ENCODE measurements at regions not wholly inside any gene's neighbourhood (a gene's known extent, or its start where the extent isn't known, plus 50 kb on each side); places are given as distances from the start of the nearest gene placed in this dataset.
A peak's percentile ranks its signal among the peaks of the same experiment; 100 is the strongest.

DNA sequence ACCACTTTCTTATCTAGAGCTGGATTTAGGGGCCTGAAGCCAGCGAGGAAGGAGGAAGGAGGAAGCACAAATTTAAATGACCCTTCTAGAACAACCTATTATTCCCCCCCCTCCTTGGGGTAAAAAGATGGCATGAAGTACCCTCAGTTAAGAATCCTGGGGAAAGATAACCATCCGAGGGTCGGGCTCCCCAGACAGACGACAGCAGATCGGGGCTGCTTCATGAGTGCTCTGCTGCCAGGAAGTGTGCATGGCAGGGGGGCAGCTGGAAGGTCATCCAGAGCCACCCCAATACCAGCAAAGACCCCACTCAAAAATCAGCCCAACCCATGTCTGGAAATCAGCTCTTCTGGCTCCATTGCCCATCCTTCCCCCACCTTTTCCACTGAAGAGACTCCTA, 207.5 kb downstream of the CTTN start:
- no peak for FAIRE-seq

DNA sequence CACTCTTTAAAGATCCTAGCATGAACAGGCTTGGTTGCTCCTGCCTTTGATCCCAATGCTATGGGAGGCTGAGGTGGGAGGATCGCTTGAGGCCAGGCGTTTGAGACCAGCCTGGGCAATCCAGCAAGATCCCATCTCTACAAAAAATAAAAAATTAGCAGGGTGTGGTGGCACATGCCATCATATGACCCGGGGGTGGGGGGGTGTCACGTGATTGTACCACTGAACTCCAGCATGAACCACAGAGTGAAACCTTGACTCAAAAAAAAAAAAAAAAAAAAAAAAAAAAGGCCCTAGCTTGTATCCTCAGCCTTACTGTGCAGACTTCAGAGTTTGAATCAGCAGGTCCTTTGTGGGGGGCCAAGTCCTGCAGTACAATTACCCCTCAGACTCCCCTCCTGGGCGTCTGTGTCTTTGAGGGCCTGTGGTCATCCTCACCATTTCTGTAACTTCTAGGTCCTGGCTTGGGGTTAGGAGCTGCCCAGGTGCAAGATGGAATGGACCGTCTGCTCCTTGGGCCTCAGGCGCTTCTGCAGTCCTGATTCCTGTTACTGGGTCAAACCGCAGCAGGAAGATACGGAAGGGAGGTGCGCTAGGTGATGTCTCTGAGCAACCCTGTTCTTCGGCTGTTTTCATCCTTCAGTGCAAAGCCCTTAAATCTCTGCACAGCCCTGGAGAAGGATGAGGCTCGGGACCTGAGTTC, 208.1 kb downstream of the CTTN start:
- DNase-seq (ENCODE audit: low spot score) (no peak), FAIRE-seq (no peak)

More for the DNA sequence above, 207.5 kb downstream of the CTTN start:
- DNase-seq (ENCODE audit: low spot score): no peak

DNA sequence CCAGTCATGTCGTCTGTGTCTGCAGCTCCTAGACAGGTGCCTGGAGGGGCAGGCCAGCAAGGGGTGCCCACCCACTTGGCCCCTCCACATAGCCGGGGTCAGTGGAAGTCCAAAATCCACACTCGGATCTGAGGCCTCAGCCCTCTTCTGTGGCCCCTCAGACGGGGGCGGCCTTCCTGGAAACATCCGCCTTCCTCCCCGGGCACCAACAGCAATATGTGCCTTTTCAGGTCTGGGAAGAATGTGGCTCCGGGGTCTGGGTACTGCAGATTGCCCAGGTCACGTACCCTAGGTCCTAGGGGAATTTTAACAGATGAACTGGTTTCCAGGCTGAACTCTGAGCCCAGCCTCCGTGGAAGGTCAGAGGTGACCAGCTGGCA, 208.6 kb downstream of the CTTN start:
- FAIRE-seq (no peak), DNase-seq (ENCODE audit: low spot score) (no peak)

DNA sequence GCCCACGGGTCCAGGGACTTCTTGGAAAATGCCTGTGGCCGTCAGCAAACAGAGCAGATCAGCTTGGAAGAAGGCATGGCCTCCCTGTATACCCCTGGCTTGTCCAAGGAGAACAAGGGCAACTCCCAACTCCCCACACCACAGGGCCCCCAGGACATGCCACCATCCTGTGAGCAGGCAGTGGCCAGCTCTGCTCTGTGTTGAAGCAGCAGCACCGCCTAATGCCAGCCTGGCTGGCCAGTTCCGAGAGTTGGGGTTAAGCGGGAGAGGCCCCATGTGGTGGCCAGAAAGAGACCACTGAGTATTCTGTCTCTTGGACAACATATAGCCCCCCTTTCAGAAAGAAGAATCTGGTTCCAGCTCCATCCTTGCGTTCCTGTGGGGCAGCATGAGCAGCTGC, 209.2 kb downstream of the CTTN start:
- DNase-seq (ENCODE audit: low spot score) (no peak), FAIRE-seq (no peak)

- DNase-seq (ENCODE audit: low spot score): no peak
- FAIRE-seq: no peak
Measured at GRCh38 chr11:70608568-70609470, 210.5 kb downstream of the CTTN start.

DNA sequence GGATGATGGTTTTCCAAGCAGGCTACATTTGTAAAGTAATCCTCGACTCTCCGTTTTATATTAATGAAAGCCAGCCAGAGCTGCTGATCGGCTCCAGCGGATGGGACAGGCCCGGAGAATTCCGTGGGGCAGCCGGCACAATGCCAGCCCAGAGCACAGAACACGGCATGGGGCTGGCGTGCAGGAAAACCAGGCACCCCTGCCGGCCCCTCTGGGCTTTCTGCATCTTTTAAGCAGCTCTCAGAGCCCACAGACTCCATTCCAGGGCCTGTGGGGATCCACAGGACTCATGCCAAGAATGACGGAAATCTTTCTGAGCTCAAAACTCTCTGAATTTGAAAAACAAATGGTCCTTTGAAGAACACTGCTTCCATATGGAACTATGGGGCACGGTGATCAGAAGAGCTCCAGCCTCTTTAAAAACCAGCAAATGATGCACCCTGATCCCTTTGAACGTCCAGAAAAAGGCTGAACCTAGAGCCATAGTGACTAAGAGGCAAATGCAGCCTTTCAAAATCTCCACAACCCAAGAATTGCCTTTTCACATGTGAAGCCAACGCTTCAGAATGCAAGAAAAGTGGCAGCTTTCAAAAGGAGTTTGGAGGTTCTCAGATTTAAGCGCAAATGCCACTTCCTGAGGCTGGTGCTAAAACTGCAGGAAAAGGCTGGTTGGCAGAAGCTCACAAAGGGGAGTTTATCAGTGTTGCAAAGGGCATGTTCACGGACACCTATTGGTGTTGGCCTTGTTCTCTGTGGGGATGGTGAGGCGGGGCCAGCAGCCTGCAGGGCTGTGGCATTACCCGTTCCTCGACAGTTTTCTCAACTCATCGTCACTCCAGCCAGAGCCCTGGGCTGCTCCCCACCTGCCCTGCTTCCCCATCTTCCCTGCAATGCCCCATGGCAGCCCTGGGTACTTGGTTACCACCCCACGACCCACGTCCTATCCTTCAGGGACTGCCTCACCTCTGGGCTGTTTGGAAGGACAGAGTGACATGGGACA, 212.5 kb downstream of the CTTN start:
- no peak for DNase-seq (ENCODE audit: low spot score)

GRCh38 chr11:70611821-70612220, 213.5 kb downstream of the CTTN start:
- FAIRE-seq: no peak
- DNase-seq (ENCODE audit: low spot score): no peak

More for the DNA sequence above, 212.5 kb downstream of the CTTN start:
- no peak for FAIRE-seq

DNA sequence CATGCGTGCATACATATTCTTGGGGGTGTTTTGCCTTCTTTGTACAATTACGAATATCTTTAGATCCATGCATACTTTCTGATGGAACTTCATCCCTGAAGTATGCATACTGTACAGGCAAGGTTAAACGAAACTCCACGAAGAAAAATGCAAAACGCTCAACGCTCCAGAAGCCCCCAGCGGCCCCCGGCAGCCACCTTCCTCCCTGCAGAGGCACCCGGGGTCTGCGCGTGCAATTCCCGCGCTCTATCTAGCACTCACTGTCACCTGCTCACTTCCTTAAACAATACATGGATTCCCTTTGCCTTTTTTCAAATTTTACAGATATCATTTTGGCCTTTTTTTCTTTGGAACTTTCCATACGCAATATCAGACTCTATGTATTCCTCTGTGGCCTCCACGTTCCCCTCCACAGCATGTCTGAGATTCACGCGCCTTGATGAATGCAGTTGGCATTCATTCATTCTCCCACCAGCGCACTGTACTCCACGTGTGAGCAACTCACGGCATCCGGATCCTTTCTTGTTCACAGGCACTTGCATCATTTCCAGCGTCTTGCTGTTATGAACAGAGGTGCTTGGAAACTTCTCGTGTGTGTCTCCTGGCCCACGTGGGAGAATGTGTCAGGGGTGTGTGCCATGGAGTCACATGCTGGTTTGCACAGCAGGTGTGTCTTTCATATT, 214.3 kb downstream of the CTTN start:
- DNase-seq (ENCODE audit: low spot score) (no peak), FAIRE-seq (no peak)

GRCh38 chr11:70614034-70614681, 215.8 kb downstream of the CTTN start:
- FAIRE-seq (no peak), DNase-seq (ENCODE audit: low spot score) (no peak)

DNA sequence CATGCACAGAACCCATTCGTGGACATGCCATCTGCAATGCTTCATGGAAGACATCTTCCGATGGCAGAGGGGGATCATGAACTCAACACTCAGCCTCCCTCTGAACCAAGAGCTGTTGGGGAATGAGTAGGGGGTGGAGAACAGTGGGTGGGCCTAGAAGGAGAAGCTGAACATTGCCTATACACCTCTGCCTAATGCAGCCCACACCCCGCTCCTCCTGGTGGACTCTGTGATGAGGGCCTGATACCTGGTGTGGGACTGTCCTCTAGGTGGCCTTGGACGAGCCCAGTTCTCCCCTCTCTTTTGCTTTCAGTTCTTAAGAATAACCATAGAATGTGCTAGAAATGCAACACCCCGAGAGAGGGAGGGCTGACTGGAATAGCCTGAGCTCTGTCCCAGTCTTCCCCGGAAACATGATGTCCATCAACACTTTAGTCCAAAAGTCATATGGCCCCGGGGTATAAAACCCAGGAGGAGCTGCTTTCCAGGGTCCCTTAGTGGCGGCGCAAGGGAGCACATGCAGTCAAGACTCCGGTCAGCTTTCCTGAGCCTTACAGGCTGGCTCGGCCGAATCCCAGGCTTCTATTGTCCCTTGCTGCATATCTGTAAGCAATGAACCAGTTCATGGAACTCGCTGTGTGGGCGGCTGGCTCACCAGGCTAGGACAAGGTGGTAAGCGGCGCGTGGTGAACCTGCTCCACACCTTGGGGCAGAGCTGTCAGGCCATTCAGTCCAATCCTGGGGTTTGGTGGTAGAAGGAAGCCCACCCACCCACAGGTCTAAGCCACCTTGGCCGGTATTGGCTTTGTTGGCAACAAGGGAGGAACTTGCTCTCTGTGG, 216.9 kb downstream of the CTTN start:
- DNase-seq (ENCODE audit: low spot score) (no peak), FAIRE-seq (no peak)

- FAIRE-seq: no peak
Measured at GRCh38 chr11:70616317-70616716, 218.0 kb downstream of the CTTN start.

GRCh38 chr11:70616938-70617654, 218.8 kb downstream of the CTTN start:
- FAIRE-seq: peak; percentile 83

More at GRCh38 chr11:70616317-70616716, 218.0 kb downstream of the CTTN start:
- no peak for DNase-seq (ENCODE audit: low spot score)

DNA sequence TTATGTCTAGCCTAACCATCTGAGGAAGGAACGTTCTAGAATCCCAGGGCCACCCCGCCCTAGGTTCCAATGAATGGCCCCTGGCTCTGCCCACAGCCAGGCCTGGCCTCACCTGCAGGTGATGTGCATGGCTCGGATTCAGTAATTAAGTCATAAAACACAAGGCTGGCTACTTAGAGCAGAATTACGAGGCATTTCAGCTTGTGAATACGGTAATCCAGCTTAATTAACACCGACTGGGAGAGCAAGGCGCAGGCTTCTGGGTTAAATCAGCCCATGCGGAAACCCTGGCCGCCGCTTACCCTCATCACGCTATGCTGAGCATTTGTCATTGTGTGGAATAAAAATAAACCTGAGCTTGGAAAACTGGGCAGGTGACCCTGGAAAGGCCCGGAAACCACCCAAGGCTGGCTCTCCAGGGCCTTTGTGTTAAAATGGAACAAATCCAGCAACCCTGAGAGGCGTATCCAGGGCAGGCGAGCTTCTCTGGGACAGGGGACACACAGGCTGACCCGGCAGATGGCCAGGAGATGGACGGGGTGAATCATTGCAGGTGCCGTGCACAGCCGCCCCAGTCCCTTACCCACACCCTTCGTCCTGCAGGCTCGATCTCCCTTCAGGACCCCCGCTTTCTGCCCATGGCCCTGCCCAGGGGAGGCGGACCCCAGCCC, 220.2 kb downstream of the CTTN start:
- no peak for DNase-seq (ENCODE audit: low spot score)

More at GRCh38 chr11:70616938-70617654, 218.8 kb downstream of the CTTN start:
- DNase-seq (ENCODE audit: low spot score): no peak

DNA sequence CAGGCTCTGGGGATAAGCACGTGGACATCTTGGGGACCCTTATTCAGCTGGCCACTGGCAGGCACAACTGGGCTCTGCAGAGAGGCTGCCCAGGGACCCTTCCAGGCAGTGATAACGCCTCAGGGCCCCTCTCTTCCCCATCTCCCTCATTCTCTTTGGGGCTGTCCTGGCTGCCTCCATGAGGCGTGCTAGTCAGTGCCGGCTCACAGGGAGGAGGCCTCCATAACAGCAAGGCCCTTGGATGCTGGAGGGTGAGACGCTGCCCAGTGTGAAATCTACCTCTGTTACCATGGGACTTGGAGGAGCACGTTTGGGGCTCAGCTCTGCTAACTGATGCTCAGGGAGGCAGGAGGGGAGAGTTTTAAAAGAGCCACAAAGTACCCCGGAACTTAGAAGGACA, 221.3 kb downstream of the CTTN start:
- no peak for DNase-seq (ENCODE audit: low spot score)
- FAIRE-seq: no peak

More for the DNA sequence above, 220.2 kb downstream of the CTTN start:
- no peak for FAIRE-seq

GRCh38 chr11:70620510-70621184, 222.3 kb downstream of the CTTN start:
- DNase-seq (ENCODE audit: low spot score) (no peak), FAIRE-seq (no peak)

- FAIRE-seq (no peak), DNase-seq (ENCODE audit: low spot score) (no peak)
Measured at GRCh38 chr11:70621241-70621640, 222.9 kb downstream of the CTTN start.

DNA sequence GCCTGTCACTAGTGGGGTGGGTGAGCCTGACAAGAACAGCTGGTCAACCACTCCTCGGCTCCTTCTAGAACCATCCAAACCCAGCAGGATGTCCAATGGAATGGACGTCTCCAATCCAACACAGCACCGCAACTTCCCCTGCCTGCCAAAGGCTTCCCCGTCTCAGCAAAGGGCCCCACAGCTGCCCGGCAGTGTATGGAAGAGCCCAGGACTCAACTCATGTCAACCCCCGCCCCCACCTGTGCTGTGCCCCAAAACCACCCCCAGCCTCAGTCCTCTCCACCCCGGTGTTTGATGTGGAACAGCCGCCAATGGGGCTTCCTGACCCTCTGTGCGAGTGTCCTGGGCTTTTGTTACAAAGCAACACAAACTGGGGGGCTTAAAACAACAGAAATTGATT, 223.8 kb downstream of the CTTN start:
- DNase-seq (ENCODE audit: low spot score) (no peak), FAIRE-seq (no peak)
